NCI-H1694 treated with DMSO at 0.1 percent for 48 hours (cell line): ENCODE measurements at regions not wholly inside any gene's neighbourhood (a gene's known extent, or its start where the extent isn't known, plus 50 kb on each side); places are given as distances from the start of the nearest gene placed in this dataset.
"Not testable (repeated sequence)": the region's sequence is repeated elsewhere in the genome, so short reads cannot be mapped to it uniquely, and the experiment has no call there.

Experiments used
- DNase-seq: peaks from one replicate; lab custom pipeline; 2025; lab: John Stamatoyannopoulos, UW

- DNase-seq: not testable (repeated sequence)
Observed at GRCh38 chr2:225743996-225744395, 344.5 kb downstream of the NYAP2 start.

- no peak for DNase-seq
Observed at GRCh38 chr2:225742487-225742886, 343.0 kb downstream of the NYAP2 start.

- peak; percentile 27 for DNase-seq
Observed at GRCh38 chr2:225740086-225740485, 340.6 kb downstream of the NYAP2 start.

- no peak for DNase-seq
Observed at GRCh38 chr2:225739328-225739727, 339.8 kb downstream of the NYAP2 start.

GRCh38 chr2:225738735-225739134 is 339.2 kb downstream of the NYAP2 start:
- DNase-seq: no peak

GRCh38 chr2:225737556-225737955 is 338.0 kb downstream of the NYAP2 start:
- no peak for DNase-seq

- no peak for DNase-seq
Observed at GRCh38 chr2:225735844-225736243, 336.3 kb downstream of the NYAP2 start.

- DNase-seq: no peak
Observed at GRCh38 chr2:225725726-225726125, 326.2 kb downstream of the NYAP2 start.
